Peyer's patch (tissue), 4 donors: ENCODE measurements at regions not wholly inside any gene's neighbourhood (a gene's known extent, or its start where the extent isn't known, plus 50 kb on each side); places are given as distances from the start of the nearest gene placed in this dataset.

Experiments
- DNase-seq, 3 donors: peaks; one replicate each; pipeline ENCODE4 v3.0.0-alpha.2; 2017 to 2019
- H3K27ac ChIP-seq, 4 donors: fragments of 200-600 bp; sonication (generic); one replicate each; pipeline ENCODE4 v1.5.1; 2016 to 2019
- H3K27me3 ChIP-seq, 2 donors: fragments of 200-600 bp; sonication (generic); one replicate each; pipeline ENCODE4 v1.5.1; 2019
- H3K36me3 ChIP-seq, 3 donors: fragments of 200-600 bp; sonication (generic); one replicate each; pipeline ENCODE4 v1.5.1; 2016 to 2019
- H3K4me1 ChIP-seq, 4 donors: fragments of 200-600 bp; sonication (generic); one replicate each; pipeline ENCODE4 v1.5.1; 2016 to 2019
- H3K4me3 ChIP-seq, 4 donors: fragments of 200-600 bp; sonication (generic); 1 replicate in 3 of 4; 2 replicates in 1 of 4; pipeline ENCODE4 v1.5.1; 2016 to 2019; ENCODE audit warnings: mild to moderate bottlenecking in 1 of 4
- H3K9me3 ChIP-seq, 4 donors: fragments of 200-600 bp; sonication (generic); one replicate each; pipeline ENCODE4 v1.5.1; 2016 to 2019; ENCODE audit warnings: mild to moderate bottlenecking in 1 of 4
- CTCF ChIP-seq, 6 experiments: fragments of 450-650 bp in 4 of 6; fragments of 200-600 bp in 2 of 6; sonication (generic) in 1 of 6; IDR thresholded peaks; one replicate each; pipeline ENCODE4 v1.5.1; 2017 to 2019; ENCODE audit warnings: antibody characterized with exemption in 6 of 6, mild to moderate bottlenecking in 3 of 6, moderate library complexity in 1 of 6
- POLR2A ChIP-seq, 2 donors: fragments of 450-650 bp; IDR thresholded peaks; one replicate each; pipeline ENCODE4 v1.5.1; 2017; ENCODE audit warnings: antibody characterized with exemption in 2 of 2, mild to moderate bottlenecking in 2 of 2, moderate library complexity in 2 of 2

- H3K36me3 ChIP-seq, result no peaks in the 10 kb centered on the region
- H3K9me3 ChIP-seq, result no peaks in the 10 kb centered on the region
- H3K4me1 ChIP-seq, result no peaks in the 10 kb centered on the region
- no peak overlapping the region for H3K27ac ChIP-seq
- TF ChIP-seq CTCF (IDR thresholded peaks at IDR 0.05) (no peak), POLR2A (IDR thresholded peaks at IDR 0.05) (no peak)
- no peaks in the 10 kb centered on the region for H3K27me3 ChIP-seq
- no peak overlapping the region for H3K4me3 ChIP-seq
- DNase-seq, result no peak
Measured at GRCh38 chr9:27763831-27764230, 190.6 kb upstream of the C9orf72 start.

DNA sequence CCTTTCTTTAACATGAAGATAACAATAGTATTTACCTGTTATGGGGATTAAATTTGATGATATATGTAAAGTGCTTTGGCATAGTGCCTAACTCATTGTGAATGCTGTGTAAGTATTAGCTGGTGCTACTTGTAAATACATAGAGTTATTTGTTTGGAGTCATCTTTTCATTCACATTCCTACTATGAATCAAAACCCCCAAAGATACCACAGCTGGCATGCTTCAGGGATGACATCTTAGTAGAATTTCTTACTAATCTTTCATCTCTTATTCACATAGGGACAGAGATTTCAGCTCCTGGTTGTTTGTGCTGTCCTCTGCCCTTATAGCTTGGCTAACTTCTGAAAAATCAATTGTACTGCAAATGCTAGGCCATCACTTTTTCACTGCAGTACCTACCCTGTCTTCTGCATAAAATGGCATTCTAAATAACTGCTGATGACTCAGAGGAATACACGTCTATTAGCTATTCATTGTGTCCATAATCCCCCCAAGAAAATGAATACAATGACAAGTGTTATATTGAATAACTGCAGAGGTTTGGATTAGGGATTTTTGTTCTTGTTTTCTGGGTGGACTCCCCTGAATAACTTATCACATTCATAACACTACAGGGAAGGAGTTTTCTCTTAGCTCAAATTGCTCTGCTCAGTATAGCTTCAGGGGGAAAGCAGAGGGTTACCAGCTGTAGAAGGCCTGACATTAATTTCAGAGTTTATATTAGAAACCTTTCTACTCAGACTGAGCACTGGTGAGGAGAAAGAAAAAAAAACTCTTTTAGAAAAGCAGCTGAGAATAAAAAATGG lies 192.2 kb upstream of the C9orf72 start:
- H3K36me3 ChIP-seq, result no peaks in the 10 kb centered on the region

DNA sequence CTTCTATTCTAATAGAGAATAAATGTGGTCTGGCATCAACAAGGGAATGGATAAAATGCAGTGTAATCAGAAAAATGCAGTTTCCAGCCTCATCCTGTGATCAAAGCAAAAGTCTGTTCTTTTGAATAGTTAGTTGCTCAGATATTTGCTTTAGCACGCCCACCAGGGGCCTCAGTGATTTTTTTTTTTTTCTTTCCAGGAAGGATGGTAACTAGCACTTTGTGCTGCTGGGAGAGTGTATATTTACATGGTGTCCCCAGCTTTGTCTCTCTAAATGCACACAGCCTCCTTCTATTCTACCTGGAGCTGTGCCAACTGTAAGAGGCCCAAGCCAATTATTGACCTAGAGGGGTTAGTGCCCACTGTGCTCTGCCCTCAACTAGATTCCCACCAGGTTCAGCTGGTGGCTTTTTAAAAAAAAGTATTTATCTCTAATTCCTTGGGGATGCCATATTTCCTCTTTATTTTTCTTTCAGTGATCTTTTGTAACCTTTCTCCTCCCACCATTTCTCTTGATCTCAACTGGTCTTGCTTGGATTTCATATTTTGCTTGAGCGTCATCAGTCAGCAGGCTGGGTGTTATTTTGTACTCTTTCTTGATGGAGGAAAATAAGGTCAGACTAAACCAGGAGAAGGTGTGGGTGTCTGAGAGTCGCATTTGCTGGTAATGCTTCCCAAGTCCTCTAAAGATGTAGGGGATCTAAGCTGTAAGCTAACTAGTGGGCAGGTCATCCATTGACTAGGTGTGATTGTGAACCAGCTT lies 193.0 kb upstream of the C9orf72 start:
- TF ChIP-seq POLR2A (IDR thresholded peaks at IDR 0.05) (no peak), CTCF (IDR thresholded peaks at IDR 0.05) (no peak)
- Histone ChIP-seq H3K9me3 (no peaks in the 10 kb centered on the region), H3K36me3 (no peaks in the 10 kb centered on the region), H3K27me3 (no peaks in the 10 kb centered on the region), H3K4me3 (no peak overlapping the region), H3K27ac (no peak overlapping the region), H3K4me1 (no peaks in the 10 kb centered on the region)
- no peak for DNase-seq

More for the DNA sequence above, 192.2 kb upstream of the C9orf72 start:
- Histone ChIP-seq H3K4me1 (no peaks in the 10 kb centered on the region), H3K4me3 (no peak overlapping the region), H3K27ac (no peak overlapping the region), H3K27me3 (no peaks in the 10 kb centered on the region), H3K9me3 (no peaks in the 10 kb centered on the region)
- no peak for DNase-seq
- TF ChIP-seq POLR2A (IDR thresholded peaks at IDR 0.05), result no peak
- no peak for TF ChIP-seq CTCF (IDR thresholded peaks at IDR 0.05)

DNA sequence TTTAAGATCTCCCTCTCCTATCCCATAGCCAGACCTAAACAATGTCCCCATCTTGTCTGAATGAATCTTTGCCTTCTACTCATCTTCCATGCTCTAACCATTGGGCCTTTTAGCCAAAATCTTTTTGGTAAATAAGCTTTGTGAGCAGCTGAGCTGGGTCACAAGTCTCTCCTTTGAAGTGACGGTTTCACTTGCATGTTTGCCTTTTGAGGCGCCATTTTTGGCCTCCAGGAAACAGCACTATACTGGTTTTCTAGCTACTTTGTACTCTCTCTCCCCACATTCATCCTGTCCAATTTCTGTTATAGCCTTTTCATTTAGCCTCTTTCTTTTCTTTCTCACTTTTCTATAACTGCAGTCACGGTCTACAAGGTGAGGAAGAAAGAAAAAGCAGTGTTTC lies 195.5 kb upstream of the C9orf72 start:
- no peak for TF ChIP-seq CTCF (IDR thresholded peaks at IDR 0.05)
- TF ChIP-seq POLR2A (IDR thresholded peaks at IDR 0.05), result no peak
- Histone ChIP-seq H3K4me1 (no peaks in the 10 kb centered on the region), H3K36me3 (no peaks in the 10 kb centered on the region), H3K4me3 (no peak overlapping the region), H3K9me3 (no peaks in the 10 kb centered on the region), H3K27ac (no peak overlapping the region), H3K27me3 (no peaks in the 10 kb centered on the region)
- no peak for DNase-seq

DNA sequence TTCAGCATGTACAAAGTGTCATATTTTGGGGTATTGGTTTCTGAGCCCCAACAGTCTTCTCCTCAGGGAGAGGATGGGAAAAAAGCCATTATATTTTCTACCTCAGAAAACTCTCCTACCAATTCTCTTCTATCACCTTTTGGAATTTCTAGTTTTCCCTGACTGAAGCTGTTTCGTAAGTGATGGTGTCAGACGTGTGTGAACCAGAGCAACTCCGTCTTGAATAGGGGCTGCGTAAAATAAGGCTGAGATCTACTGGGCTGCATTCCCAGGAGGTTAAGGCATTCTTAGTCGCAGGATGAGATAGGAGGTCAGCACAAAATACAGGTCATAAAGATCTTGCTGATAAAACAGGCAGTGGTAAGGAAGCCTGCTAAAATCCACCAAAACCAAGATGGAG lies 197.3 kb upstream of the C9orf72 start:
- no peak overlapping the region for H3K4me3 ChIP-seq
- H3K27ac ChIP-seq, result no peak overlapping the region
- DNase-seq, result no peak
- H3K27me3 ChIP-seq, result no peaks in the 10 kb centered on the region
- no peaks in the 10 kb centered on the region for H3K4me1 ChIP-seq
- TF ChIP-seq POLR2A (IDR thresholded peaks at IDR 0.05) (no peak), CTCF (IDR thresholded peaks at IDR 0.05) (no peak)
- no peaks in the 10 kb centered on the region for H3K9me3 ChIP-seq
- H3K36me3 ChIP-seq, result no peaks in the 10 kb centered on the region
